Neural crest cell (in vitro differentiated cells): ENCODE measurements at regions not wholly inside any gene's neighbourhood (a gene's known extent, or its start where the extent isn't known, plus 50 kb on each side); places are given as distances from the start of the nearest gene placed in this dataset.

Source experiments
- DNase-seq: peaks from one replicate; pipeline ENCODE4 v3.0.0; 2021; ENCODE audit warnings: low read depth, mixed read lengths, low spot score
- H3K27ac Mint-ChIP-seq: one replicate; pipeline ENCODE4 v1.8.0; 2021; ENCODE audit warnings: mild to moderate bottlenecking, mixed read lengths; ENCODE audit not compliant: unreplicated experiment
- H3K27me3 Mint-ChIP-seq: 2 replicates; pipeline ENCODE4 v1.8.0; 2021; ENCODE audit warnings: low read depth, mild to moderate bottlenecking, mixed read lengths
- H3K36me3 Mint-ChIP-seq: 2 replicates; pipeline ENCODE4 v1.8.0; 2021; ENCODE audit warnings: low read depth, mild to moderate bottlenecking, mixed read lengths
- H3K4me1 Mint-ChIP-seq: 2 replicates; pipeline ENCODE4 v1.8.0; 2021; ENCODE audit warnings: mixed read lengths
- H3K4me3 Mint-ChIP-seq: one replicate; pipeline ENCODE4 v1.8.0; 2021; ENCODE audit warnings: mild to moderate bottlenecking, mixed read lengths
- H3K9me3 Mint-ChIP-seq: 2 replicates; pipeline ENCODE4 v1.8.0; 2021; ENCODE audit warnings: mixed read lengths
- CTCF ChIP-seq: fragments of 200-600 bp; sonication (generic); conservative IDR thresholded peaks from 2 replicates; pipeline ENCODE4 v1.5.0; 2021; ENCODE audit warnings: antibody characterized with exemption, mild to moderate bottlenecking

- DNase-seq: no peak
- H3K9me3 Mint-ChIP-seq: no peaks in the 10 kb centered on the region
- H3K4me1 Mint-ChIP-seq: peaks cover 23% of the 10 kb centered on the region
- H3K27ac Mint-ChIP-seq: no peak overlapping the region
- no peak for TF ChIP-seq CTCF
- no peaks in the 10 kb centered on the region for H3K27me3 Mint-ChIP-seq
- H3K4me3 Mint-ChIP-seq: no peak overlapping the region
- no peaks in the 10 kb centered on the region for H3K36me3 Mint-ChIP-seq
These were observed 390.6 kb upstream of the CFAP20DC start for GRCh38 chr3:59440285-59441028.

GRCh38 chr3:59438492-59438891, 388.7 kb upstream of the CFAP20DC start:
- TF ChIP-seq CTCF: no peak
- Mint-ChIP-seq H3K4me3 (no peak overlapping the region), H3K9me3 (no peaks in the 10 kb centered on the region), H3K27me3 (no peaks in the 10 kb centered on the region), H3K36me3 (no peaks in the 10 kb centered on the region), H3K27ac (no peak overlapping the region), H3K4me1 (peaks cover 20% of the 10 kb centered on the region)
- DNase-seq: no peak

GRCh38 chr3:59436164-59436958, 386.5 kb upstream of the CFAP20DC start:
- Mint-ChIP-seq H3K36me3 (no peaks in the 10 kb centered on the region), H3K27me3 (no peaks in the 10 kb centered on the region), H3K9me3 (no peaks in the 10 kb centered on the region), H3K27ac (no peak overlapping the region), H3K4me3 (no peak overlapping the region), H3K4me1 (peaks cover 10% of the 10 kb centered on the region)
- no peak for DNase-seq
- no peak for TF ChIP-seq CTCF

DNA sequence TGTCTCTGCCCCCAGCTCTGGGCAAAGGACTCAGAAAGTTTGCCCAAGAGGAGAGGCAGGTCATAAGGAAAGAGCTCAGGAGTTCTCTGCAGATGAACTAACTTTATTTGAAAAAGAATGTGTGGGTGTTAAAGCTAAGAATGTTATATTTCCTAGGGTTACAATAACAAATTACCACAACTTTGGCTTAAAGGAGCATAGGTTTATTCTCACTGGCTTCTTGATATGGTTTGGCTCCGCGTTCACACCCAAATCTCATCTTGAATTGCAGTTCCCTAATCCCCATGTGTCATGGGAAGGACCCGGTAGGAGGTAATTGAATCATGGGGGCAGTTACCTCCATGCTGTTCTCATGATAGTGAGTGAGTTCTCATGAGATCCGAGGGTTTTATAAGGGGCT, 383.7 kb upstream of the CFAP20DC start:
- Mint-ChIP-seq H3K4me3 (no peak overlapping the region), H3K27ac (no peak overlapping the region), H3K27me3 (no peaks in the 10 kb centered on the region), H3K9me3 (no peaks in the 10 kb centered on the region), H3K4me1 (peaks cover 6% of the 10 kb centered on the region), H3K36me3 (no peaks in the 10 kb centered on the region)
- TF ChIP-seq CTCF: no peak
- DNase-seq: no peak

DNA sequence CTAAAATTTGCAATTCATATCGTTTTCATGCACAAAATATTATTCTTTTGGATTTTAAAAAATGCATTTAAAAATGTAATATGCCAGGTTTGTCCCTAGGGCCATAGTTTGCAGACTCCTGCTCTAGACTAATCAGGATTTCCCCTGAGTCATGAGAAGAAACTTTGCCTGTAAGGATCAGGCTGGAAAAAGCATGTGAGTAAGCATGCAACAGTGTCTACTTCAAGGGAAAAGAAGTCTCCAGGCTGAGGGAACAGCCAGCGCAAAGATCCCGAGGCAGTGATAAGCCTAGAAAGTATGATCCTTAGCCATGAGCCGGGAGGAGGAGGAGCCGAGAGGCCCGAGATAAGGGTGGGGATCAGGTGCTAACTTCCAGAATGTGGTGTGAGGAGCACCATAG, 382.8 kb upstream of the CFAP20DC start:
- Mint-ChIP-seq H3K4me3 (no peak overlapping the region), H3K36me3 (no peaks in the 10 kb centered on the region), H3K9me3 (no peaks in the 10 kb centered on the region), H3K4me1 (peaks cover 6% of the 10 kb centered on the region), H3K27me3 (no peaks in the 10 kb centered on the region), H3K27ac (no peak overlapping the region)
- no peak for TF ChIP-seq CTCF
- DNase-seq: no peak
